ENCODE measurements at regions not wholly inside any gene's neighbourhood (a gene's known extent, or its start where the extent isn't known, plus 50 kb on each side); places are given as distances from the start of the nearest gene placed in this dataset.
"Not testable (repeated sequence)": the region's sequence is repeated elsewhere in the genome, so short reads cannot be mapped to it uniquely, and the experiment has no call there.

DNA sequence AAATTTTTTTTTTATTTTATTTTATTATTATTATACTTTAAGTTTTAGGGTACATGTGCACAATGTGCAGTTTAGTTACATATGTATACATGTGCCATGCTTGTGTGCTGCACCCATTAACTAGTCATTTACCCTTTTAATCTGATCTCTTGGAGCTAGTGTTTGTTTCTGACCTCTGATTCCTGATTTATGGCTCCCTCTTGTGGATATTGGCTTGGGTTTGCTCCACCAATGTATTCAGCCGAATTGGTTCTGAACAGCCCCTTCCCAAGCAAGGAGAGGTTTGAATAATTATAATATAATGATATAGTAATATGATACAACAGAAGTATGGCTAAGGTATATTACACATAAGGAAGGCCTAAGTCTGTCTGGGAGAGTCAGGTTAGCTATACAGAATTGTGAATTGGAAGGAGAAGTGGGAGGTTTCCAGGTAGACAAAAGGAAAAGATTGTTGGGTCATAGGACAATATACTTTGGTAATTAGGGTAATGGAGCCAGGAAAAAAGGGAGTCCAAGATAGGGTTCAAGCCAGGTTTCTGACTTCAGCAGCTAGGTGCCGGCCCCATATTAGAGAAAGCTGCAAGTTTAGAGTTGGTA, 53.1 kb upstream of the HMCN1 start:
- DNase-seq = peak; percentile 36 to 64

DNA sequence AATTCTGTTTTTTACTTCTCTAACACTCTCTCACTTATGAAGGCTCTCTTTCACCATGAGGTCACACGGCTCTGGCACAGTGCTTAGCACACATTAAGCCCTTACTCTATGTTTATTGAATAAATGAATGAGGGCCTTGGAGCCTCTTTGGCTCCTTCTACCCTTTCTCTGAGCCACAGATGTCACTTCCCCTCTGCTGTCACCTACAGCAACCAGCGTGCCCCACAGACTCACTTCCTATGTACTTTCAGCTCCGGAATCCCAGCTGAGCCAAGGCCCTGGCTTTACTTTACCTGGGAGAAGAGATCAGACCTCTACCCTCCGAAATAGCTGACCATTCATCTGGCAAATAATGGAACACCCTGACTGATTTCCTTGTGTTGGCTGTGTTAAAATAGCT, 53.7 kb upstream of the HMCN1 start:
- no peak for DNase-seq

- DNase-seq = peak in 1 of 2 experiments; percentile 59
Measured at GRCh38 chr1:185679220-185679619, 55.0 kb upstream of the HMCN1 start.

DNA sequence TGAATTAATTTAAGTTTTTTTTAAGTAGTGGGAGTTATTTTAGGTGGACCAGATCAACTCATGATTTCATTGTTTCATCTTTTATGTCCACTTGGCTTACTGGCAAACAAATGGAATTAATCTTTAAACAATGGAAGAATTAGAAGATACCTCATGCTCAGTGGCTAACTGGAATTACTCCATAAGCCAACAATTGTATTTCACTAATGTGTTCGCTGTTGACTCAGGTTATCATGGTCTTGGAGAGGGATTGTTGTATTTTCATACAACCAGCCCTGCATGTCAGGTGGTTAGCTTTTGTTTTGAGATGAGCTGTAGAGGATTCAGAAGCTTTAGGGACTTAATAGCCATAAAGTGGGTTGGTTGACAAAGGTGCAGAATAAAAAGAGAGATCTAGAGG, 57.2 kb upstream of the HMCN1 start:
- no peak for DNase-seq

- DNase-seq = no peak
Measured at GRCh38 chr1:185674201-185674600, 60.0 kb upstream of the HMCN1 start.

DNA sequence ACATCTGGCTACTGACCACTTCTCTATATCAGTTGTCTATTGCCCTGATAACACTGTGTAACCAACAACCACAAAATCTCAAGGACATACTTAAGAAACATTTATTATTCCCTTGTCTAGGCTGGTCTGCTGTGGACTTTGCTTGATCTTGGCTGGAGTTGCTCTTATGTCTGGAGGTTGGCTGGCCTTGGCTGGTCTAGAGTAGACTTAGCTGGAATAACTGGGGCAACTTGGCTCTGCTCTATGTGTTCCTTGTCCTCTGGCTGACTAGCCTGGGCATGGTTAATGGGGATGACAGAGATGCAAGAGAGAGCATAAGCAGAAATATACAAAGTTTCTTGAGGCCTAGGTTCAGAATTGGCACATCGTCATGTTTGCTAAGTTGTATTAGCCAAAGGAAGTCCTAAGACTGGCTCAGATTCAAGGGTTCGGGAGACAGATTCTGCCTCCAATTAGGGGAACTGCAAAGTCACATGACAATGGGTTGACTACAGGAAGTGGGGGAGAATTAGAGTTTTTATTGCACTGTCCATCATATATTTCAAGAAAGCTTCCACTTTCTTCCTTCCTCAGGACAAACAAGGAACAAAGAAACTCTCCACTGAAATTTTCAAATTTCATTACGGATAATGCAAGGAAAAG, 61.4 kb upstream of the HMCN1 start:
- DNase-seq = no peak

GRCh38 chr1:185670187-185670627, 64.0 kb upstream of the HMCN1 start:
- peak; percentile 48 for DNase-seq

DNA sequence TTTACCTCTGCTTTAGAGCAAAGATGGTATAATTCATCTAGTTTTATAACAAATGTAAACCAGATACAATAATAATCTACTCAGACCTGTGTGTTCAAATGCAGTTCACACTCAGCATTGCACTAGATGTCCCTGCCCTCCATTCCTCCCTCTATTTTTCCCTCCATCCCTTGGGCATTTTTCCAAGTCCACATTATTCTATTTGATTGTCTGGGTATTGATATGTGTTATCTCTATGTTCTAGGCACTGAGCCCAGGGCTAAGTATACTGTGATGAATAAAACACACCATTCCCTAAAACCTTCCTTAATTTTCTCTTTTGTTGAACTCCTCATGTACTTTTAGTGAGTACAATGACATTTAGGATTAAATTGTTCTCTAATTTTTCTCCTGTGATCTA, 66.2 kb upstream of the HMCN1 start:
- DNase-seq = no peak

- no peak for DNase-seq
Measured at GRCh38 chr1:185666582-185666981, 67.6 kb upstream of the HMCN1 start.

- no peak for DNase-seq
Measured at GRCh38 chr1:185663771-185664296, 70.4 kb upstream of the HMCN1 start.

GRCh38 chr1:185663332-185663731, 70.9 kb upstream of the HMCN1 start:
- no peak for DNase-seq

DNA sequence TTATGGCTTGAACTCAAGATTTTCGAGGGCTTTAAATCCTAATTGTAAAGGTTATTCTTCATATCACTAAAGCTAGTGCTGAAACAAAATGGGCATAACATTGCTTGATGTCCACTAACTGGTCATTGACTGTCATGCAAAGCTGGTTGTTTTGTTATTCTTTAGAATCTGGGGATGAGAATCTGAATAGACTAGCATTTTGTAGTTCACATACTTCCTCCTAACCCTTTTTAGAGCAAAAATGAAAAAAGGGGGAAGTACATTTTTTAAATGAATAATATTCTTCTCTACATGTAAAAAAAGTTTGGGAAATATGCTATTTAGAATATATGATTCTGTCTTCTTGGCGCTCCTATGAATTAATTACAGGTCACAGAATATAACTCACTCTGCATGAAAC, 72.2 kb upstream of the HMCN1 start:
- DNase-seq = no peak

GRCh38 chr1:185656663-185657062, 77.5 kb upstream of the HMCN1 start:
- no peak for DNase-seq

DNA sequence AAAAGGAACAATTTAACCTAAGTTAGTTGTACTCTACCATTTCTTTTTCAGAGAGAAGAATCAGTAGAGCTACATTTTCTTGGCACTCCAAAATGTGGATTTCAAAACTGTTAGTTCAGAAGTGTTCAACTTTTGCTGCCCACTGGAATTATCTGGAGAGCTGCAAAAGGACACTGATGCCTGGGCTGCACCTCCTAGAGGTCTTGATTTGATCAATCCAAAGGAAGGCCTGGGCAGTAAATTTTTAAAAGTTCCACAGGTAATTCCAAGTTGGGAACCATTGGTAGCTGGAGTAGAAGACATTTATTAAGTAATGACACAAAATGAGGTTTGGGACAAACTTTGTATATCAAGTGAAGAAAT, 79.3 kb upstream of the HMCN1 start:
- DNase-seq = no peak

GRCh38 chr1:185654199-185654951, 79.8 kb upstream of the HMCN1 start:
- DNase-seq = no peak

DNA sequence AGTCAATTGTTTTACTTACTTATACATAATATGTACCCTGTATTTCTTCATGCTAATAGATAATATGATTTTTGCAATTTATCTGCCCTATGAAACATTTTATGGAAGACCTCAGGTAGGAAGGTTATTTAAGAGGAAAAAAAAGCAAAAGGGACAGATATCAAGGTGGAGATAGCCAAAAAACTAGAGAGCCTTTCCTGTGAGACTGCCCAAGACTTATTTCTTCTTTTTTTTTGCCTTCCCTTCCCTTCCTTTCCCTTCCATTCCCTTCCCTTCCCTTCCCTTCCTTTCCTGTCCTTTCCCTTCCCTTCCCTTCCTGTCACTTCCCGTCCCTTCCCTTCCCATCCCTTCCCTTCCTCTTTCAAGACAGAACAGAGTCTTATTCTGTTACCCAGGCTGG, 80.6 kb upstream of the HMCN1 start:
- no peak for DNase-seq

- no peak for DNase-seq
Measured at GRCh38 chr1:185652348-185652747, 81.8 kb upstream of the HMCN1 start.

GRCh38 chr1:185650602-185651230, 83.5 kb upstream of the HMCN1 start:
- peak in 1 of 2 experiments; percentile 11 for DNase-seq

GRCh38 chr1:185648858-185649589, 85.2 kb upstream of the HMCN1 start:
- DNase-seq = no peak

DNA sequence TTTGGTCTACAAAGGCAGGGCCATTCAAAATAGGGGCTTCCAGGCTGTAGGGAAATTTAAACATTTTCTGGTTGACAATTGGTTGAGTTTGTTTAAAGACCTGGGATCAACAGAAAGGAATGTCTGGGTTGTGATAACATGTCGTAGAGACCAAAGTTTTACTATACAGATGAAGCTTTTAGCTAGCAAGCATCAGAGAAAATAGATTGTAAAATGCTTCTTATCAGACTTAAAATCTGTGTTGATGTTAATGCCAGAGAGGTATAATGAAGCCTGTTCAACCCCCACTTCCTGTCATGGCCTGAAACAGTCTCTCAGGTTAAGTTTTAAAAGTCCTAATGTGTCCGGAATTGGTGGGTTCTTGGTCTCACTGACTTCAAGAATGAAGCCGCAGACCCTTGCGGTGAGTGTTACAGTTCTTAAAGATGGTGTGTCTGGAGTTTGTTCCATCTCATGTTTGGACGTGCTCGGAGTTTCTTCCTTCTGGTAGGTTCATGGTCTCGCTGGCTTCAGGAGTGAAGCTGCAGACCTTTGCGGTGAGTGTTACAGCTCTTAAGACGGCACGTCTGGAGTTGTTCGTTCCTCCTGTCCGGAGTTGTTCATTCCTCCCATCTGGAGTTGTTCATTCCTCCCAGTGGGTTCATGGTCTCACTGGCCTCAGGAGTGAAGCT, 86.5 kb upstream of the HMCN1 start:
- DNase-seq = not testable (repeated sequence)

DNA sequence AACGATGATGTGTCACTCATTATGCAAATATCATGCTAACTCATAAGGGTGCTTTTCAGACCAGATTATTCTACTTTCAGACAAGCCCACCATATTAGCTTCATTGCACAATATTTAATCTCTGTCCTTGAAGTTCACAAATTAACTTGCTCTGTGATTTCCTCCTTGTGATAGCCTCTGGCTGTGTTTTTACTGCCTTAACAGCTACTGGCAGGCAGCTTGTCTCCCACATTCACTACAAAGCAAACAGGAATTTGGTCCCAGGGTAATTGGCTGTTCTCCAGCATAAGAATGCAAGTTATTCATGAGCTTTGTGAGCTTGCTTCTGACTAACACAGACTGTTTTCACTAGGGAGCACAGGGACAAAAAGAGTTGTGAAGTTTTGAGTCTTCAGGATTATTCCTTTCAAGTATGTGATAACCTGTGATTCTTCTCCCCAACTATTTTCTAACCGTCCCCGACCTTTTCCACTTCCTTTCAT, 87.9 kb upstream of the HMCN1 start:
- no peak for DNase-seq

- DNase-seq = no peak
Measured at GRCh38 chr1:185645686-185646085, 88.5 kb upstream of the HMCN1 start.

Measured in NCI-H524 (cell line).